AG10803 (cell line): ENCODE measurements at regions not wholly inside any gene's neighbourhood (a gene's known extent, or its start where the extent isn't known, plus 50 kb on each side); places are given as distances from the start of the nearest gene placed in this dataset.

Source experiments
- DNase-seq: peaks from one replicate; pipeline ENCODE4 v3.0.0; 2010; ENCODE audit warnings: low read depth
- H3K4me3 ChIP-seq: 2 replicates; pipeline ENCODE4 v1.5.1; 2011; ENCODE audit warnings: mild to moderate bottlenecking, low read length, control low read depth
- TF ChIP-seq, protein P1 (sequence below): conservative IDR thresholded peaks from 2 replicates; pipeline ENCODE4 v1.5.1; 2011; ENCODE audit warnings: mild to moderate bottlenecking, low read length, control low read depth, inconsistent platforms

DNA sequence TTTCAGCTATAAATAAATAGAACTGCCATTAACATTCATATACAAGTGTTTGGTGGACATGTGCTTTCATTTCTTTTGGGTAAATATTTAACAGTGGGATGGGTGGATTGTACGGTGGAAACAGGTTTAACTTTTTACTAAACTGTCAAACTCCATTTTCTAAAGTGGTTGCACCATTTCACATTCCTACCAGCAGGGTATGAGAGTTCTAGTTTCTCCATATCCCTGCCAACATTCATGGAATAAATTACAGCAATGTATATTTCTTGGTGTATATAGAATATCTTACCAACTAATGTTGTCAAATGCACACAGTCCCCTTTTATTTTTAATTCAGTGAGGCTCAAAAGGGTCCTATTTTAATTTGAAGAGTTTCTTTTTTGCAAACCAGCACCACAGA, 71.3 kb upstream of the CTXND1 start:
- H3K4me3 ChIP-seq, result no peak overlapping the region
- DNase-seq, result no peak
- TF ChIP-seq, protein P1, sequence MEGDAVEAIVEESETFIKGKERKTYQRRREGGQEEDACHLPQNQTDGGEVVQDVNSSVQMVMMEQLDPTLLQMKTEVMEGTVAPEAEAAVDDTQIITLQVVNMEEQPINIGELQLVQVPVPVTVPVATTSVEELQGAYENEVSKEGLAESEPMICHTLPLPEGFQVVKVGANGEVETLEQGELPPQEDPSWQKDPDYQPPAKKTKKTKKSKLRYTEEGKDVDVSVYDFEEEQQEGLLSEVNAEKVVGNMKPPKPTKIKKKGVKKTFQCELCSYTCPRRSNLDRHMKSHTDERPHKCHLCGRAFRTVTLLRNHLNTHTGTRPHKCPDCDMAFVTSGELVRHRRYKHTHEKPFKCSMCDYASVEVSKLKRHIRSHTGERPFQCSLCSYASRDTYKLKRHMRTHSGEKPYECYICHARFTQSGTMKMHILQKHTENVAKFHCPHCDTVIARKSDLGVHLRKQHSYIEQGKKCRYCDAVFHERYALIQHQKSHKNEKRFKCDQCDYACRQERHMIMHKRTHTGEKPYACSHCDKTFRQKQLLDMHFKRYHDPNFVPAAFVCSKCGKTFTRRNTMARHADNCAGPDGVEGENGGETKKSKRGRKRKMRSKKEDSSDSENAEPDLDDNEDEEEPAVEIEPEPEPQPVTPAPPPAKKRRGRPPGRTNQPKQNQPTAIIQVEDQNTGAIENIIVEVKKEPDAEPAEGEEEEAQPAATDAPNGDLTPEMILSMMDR, result peak; percentile 36

- no peak overlapping the region for H3K4me3 ChIP-seq
- TF ChIP-seq, protein P1, result no peak
- DNase-seq, result no peak
These were observed 72.6 kb upstream of the CTXND1 start for GRCh38 chr15:80324545-80325080.

- TF ChIP-seq, protein P1, result no peak
- H3K4me3 ChIP-seq, result no peak overlapping the region
- DNase-seq, result no peak
These were observed 73.2 kb upstream of the CTXND1 start for GRCh38 chr15:80325206-80325605.

DNA sequence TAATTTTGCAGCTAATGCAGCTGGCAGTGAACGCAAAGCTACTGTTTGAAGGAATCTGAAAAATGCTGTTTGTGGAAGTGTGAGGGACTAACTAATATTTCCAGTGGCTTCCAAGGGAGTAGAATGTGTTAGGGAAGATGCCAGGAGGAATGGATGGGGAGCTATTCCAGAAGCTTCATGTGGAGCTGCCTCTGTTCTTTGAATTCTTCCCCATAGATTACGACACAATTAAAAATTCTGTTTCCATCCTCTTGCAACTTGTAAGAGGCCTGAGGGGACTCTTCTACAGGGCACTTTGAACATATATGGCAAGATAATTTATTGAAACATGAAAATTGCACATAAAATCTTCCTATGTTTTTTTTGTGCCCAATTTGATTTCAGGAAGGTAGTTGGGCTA, 74.3 kb upstream of the CTXND1 start:
- DNase-seq, result peak; percentile 24
- H3K4me3 ChIP-seq, result no peak overlapping the region
- TF ChIP-seq, protein P1, result no peak

- TF ChIP-seq, protein P1, result no peak
- no peak for DNase-seq
- no peak overlapping the region for H3K4me3 ChIP-seq
These were observed 75.7 kb upstream of the ARNT2 start for GRCh38 chr15:80328496-80328895.

GRCh38 chr15:80331886-80332406, 72.2 kb upstream of the ARNT2 start:
- H3K4me3 ChIP-seq, result no peak overlapping the region
- DNase-seq, result no peak
- TF ChIP-seq, protein P1, result no peak

DNA sequence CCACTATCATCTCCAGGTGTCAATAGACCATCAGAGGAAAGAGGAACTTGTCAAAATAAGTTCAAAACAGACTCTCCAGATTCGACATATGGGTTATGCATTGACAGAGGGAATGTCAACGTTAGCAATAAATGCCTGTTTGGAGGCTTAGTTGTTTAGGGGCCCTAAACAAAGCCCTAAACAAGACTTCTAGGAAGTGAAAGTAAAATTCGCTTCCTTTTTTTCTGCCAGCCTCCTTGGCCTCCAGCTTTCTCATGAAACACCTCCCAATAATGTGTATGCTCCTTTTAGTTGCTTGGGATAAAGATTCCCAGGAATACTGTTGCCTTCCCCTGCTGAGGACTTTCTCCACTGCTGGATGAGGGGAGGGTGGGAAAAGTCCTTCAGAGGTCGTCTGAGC, 70.9 kb upstream of the ARNT2 start:
- no peak for DNase-seq
- H3K4me3 ChIP-seq, result no peak overlapping the region
- TF ChIP-seq, protein P1, result no peak
